Endodermal cell (in vitro differentiated cells): ENCODE measurements at regions not wholly inside any gene's neighbourhood (a gene's known extent, or its start where the extent isn't known, plus 50 kb on each side); places are given as distances from the start of the nearest gene placed in this dataset.

Experiments
- DNase-seq: peaks from one replicate; pipeline ENCODE4 v3.0.0-alpha.2; 2017
- H3K27ac ChIP-seq: 2 replicates; pipeline ENCODE4 v1.5.1; 2013; ENCODE audit warnings: mild to moderate bottlenecking, low read depth, low read length, moderate library complexity
- H3K27me3 ChIP-seq: 2 replicates; pipeline ENCODE4 v1.6.1; 2013; ENCODE audit warnings: mild to moderate bottlenecking, low read length, moderate library complexity; ENCODE audit not compliant: insufficient read depth, control insufficient read depth, poor library complexity, severe bottlenecking
- H3K36me3 ChIP-seq: 2 replicates; pipeline ENCODE4 v1.7.0; 2013; ENCODE audit warnings: mild to moderate bottlenecking, low read length, moderate library complexity; ENCODE audit not compliant: control insufficient read depth, insufficient read depth
- H3K4me1 ChIP-seq: one replicate; pipeline ENCODE4 v1.7.0; 2013; ENCODE audit warnings: low read length; ENCODE audit not compliant: control insufficient read depth, insufficient read depth
- H3K4me3 ChIP-seq: 2 replicates; pipeline ENCODE4 v1.5.1; 2013; ENCODE audit warnings: mild to moderate bottlenecking, low read length, moderate library complexity
- H3K9ac ChIP-seq: 2 replicates; pipeline ENCODE4 v1.6.1; 2013; ENCODE audit warnings: mild to moderate bottlenecking, low read length, moderate library complexity; ENCODE audit not compliant: poor library complexity, severe bottlenecking; ENCODE audit errors: extremely low read depth
- H3K9me3 ChIP-seq: 2 replicates; pipeline ENCODE4 v1.6.1; 2013; ENCODE audit warnings: mild to moderate bottlenecking, low read length, moderate library complexity; ENCODE audit not compliant: control insufficient read depth
- H3K27ac Mint-ChIP-seq: 2 replicates; pipeline ENCODE4 v1.8.0; 2020; ENCODE audit warnings: mixed read lengths
- H3K27me3 Mint-ChIP-seq: 2 replicates; pipeline ENCODE4 v1.8.0; 2021; ENCODE audit warnings: mild to moderate bottlenecking, mixed read lengths; ENCODE audit not compliant: insufficient read depth
- H3K36me3 Mint-ChIP-seq: 2 replicates; pipeline ENCODE4 v1.8.0; 2020; ENCODE audit warnings: low read depth, mixed read lengths
- H3K4me1 Mint-ChIP-seq: 2 replicates; pipeline ENCODE4 v1.8.0; 2020; ENCODE audit warnings: mixed read lengths
- H3K4me3 Mint-ChIP-seq: 2 replicates; pipeline ENCODE4 v1.8.0; 2020; ENCODE audit warnings: mild to moderate bottlenecking, moderate library complexity, mixed read lengths
- H3K9me3 Mint-ChIP-seq: 2 replicates; pipeline ENCODE4 v1.8.0; 2020; ENCODE audit warnings: mild to moderate bottlenecking, mixed read lengths
- CTCF ChIP-seq: fragments of 200-600 bp; sonication (generic); conservative IDR thresholded peaks from 2 replicates; pipeline ENCODE4 v1.5.0; 2021; ENCODE audit warnings: antibody characterized with exemption, mild to moderate bottlenecking
- WGBS, 2 experiments: methylation state at CpG; one replicate each; pipeline versions ENCODE4 v1.1.5 to v1.1.7; 2013; ENCODE audit warnings: missing lambda C conversion rate in 2 of 2, mixed read lengths in 1 of 2; ENCODE audit not compliant: insufficient coverage in 1 of 2, insufficient read length in 1 of 2; 5-methylcytosine and 5-hydroxymethylcytosine counted together

GRCh38 chr2:83475371-83475770, 983.7 kb downstream of the SUCLG1 start:
- H3K27ac ChIP-seq = no peak overlapping the region
- no peaks in the 10 kb centered on the region for H3K9me3 Mint-ChIP-seq
- no peaks in the 10 kb centered on the region for H3K4me1 Mint-ChIP-seq
- no peak overlapping the region for H3K4me3 ChIP-seq
- no peak overlapping the region for H3K27ac Mint-ChIP-seq
- H3K27me3 ChIP-seq = no peaks in the 10 kb centered on the region
- no peaks in the 10 kb centered on the region for H3K36me3 ChIP-seq
- no peak overlapping the region for H3K4me3 Mint-ChIP-seq
- H3K27me3 Mint-ChIP-seq = no peaks in the 10 kb centered on the region
- 94% methylated on average over 2 of the region's 2 CpGs; no CpG with 5 or more reads in 1 of the 2 experiments for WGBS, 2 experiments
- no peak overlapping the region for H3K9ac ChIP-seq
- no peak for TF ChIP-seq CTCF
- H3K9me3 ChIP-seq = no peaks in the 10 kb centered on the region
- no peak for DNase-seq
- H3K36me3 Mint-ChIP-seq = no peaks in the 10 kb centered on the region
- no peaks in the 10 kb centered on the region for H3K4me1 ChIP-seq

- WGBS, 2 experiments = 94 to 100% methylated on average over 1 of the region's 1 CpG
- Mint-ChIP-seq H3K36me3 (no peaks in the 10 kb centered on the region), H3K27ac (no peak overlapping the region)
Measured at GRCh38 chr2:83471655-83472054, 987.4 kb downstream of the SUCLG1 start.

GRCh38 chr2:83470928-83471327, 988.2 kb downstream of the SUCLG1 start:
- H3K9me3 ChIP-seq = no peaks in the 10 kb centered on the region
- H3K4me1 ChIP-seq = no peaks in the 10 kb centered on the region
- no peaks in the 10 kb centered on the region for H3K36me3 ChIP-seq
- Mint-ChIP-seq H3K36me3 (no peaks in the 10 kb centered on the region), H3K4me1 (no peaks in the 10 kb centered on the region), H3K9me3 (no peaks in the 10 kb centered on the region), H3K27ac (no peak overlapping the region), H3K4me3 (no peak overlapping the region), H3K27me3 (no peaks in the 10 kb centered on the region)
- TF ChIP-seq CTCF = no peak
- no peak for DNase-seq
- no peaks in the 10 kb centered on the region for H3K27me3 ChIP-seq
- H3K27ac ChIP-seq = no peak overlapping the region
- no peak overlapping the region for H3K4me3 ChIP-seq
- H3K9ac ChIP-seq = no peak overlapping the region

More at GRCh38 chr2:83471655-83472054, 987.4 kb downstream of the SUCLG1 start:
- Mint-ChIP-seq H3K9me3 (no peaks in the 10 kb centered on the region), H3K4me1 (no peaks in the 10 kb centered on the region), H3K4me3 (no peak overlapping the region), H3K27me3 (no peaks in the 10 kb centered on the region)
- H3K9ac ChIP-seq = no peak overlapping the region
- H3K4me1 ChIP-seq = no peaks in the 10 kb centered on the region
- no peaks in the 10 kb centered on the region for H3K9me3 ChIP-seq
- no peak overlapping the region for H3K4me3 ChIP-seq
- H3K27me3 ChIP-seq = no peaks in the 10 kb centered on the region
- no peak for TF ChIP-seq CTCF
- no peaks in the 10 kb centered on the region for H3K36me3 ChIP-seq
- DNase-seq = no peak
- H3K27ac ChIP-seq = no peak overlapping the region
